Tibial nerve (tissue), 3 donors: ENCODE measurements at regions not wholly inside any gene's neighbourhood (a gene's known extent, or its start where the extent isn't known, plus 50 kb on each side); places are given as distances from the start of the nearest gene placed in this dataset.

ENCODE experiments used
- CTCF ChIP-seq, 5 experiments: fragments of 200-600 bp in 3 of 5; fragments of 450-650 bp in 2 of 5; sonication (generic) in 3 of 5; IDR thresholded peaks; one replicate each; pipeline ENCODE4 v1.5.1; 2016 to 2019; ENCODE audit warnings: antibody characterized with exemption in 5 of 5, mild to moderate bottlenecking in 3 of 5, moderate library complexity in 2 of 5
- POLR2A ChIP-seq, 2 donors: fragments of 450-650 bp; IDR thresholded peaks; one replicate each; pipeline ENCODE4 v1.6.1; 2017; ENCODE audit warnings: antibody characterized with exemption in 2 of 2, mild to moderate bottlenecking in 2 of 2, moderate library complexity in 2 of 2

GRCh38 chr2:65655000-65655399, 222.6 kb upstream of the SPRED2 start:
- no peak for TF ChIP-seq CTCF (IDR thresholded peaks at IDR 0.05)
- no peak for TF ChIP-seq POLR2A (IDR thresholded peaks at IDR 0.05)
